ENCODE measurements at regions not wholly inside any gene's neighbourhood (a gene's known extent, or its start where the extent isn't known, plus 50 kb on each side); places are given as distances from the start of the nearest gene placed in this dataset.
"Not testable (repeated sequence)": the region's sequence is repeated elsewhere in the genome, so short reads cannot be mapped to it uniquely, and the experiment has no call there.

DNA sequence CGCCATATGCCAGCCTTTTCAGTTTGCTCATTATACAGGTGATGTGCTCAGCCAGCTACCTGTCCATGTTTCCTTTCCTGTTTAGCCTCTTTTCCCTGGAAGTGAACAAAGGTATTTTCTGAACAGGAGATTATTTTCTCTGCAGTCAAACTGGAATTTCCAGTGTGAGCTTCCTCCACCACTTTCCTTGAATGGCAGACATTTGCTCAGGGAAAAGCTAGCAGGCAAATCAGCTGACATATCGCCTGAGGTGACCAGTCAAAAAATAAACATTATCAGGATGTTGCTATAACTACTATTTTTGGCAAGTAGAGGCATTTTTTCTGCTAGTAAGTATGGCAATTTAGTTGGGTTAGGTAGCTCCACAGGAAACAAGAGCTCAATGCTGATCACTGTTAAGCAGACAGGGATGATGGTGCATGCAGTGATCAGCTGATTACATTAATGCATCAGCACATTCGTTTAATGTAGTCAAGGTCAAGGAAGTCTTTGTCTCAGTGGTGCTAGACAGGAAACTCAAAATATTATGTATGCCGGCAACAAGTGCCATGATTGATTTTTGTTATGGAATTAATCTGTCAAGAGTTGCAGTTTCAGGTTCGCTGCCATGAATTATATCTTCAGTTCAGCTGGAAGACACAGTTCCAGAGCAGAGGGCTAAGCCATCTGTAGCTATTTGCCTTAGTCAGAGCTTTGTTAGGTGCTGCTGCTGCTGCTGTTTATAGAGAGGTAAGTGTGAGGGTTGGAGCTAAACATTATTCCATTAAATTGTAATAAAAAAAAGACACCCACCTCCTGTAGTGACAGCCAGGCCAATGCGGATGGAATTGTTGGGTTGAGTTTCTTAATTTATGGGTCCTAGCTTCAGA, 179.7 kb upstream of the ST6GALNAC5 start:
- DNase-seq (ENCODE audit: low spot score) (no peak), ATAC-seq (no peak)

DNA sequence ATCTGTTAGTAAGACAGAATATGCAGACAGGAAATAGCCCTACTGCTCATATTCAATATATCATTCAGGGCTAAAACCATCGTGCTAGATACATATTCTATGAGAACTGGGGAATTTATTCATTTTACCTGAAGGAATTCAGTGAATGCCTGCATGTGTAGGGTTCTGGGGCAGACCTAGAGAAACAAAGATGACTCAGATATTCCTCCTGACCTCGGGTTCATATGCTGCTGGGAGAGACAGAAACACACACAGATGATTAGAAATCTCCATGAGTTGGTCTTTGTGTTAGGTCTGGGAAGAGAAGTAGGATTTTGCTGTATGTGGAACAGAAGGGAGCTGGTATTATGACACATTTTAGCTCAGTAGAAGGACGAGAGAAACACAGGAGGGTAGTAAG, 176.5 kb upstream of the ST6GALNAC5 start:
- no peak for DNase-seq (ENCODE audit: low spot score)
- ATAC-seq, result no peak
- intact Hi-C loops (cut with DNase I), result no loop called here

More for the DNA sequence above, 179.7 kb upstream of the ST6GALNAC5 start:
- intact Hi-C loops (cut with DNase I), result no loop called here

DNA sequence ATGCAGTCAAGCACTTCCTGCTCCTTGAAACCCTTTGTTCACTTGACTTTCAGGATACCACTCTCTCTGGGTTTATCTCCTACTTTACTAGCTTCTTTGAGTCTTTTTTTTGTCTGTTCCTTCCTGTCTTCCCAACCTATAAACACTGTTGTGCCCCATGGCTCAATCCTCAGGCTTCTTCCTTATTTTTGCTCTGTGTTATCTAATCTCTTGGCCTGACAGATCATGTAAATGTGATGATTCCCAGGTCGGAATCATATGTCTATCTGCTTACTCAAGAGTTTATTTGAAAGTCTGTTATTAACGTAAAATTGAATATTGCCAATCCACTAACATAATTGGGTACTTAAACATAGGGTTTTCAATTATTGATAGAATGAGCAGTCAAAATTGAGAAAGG, 171.7 kb upstream of the ST6GALNAC5 start:
- no peak for DNase-seq (ENCODE audit: low spot score)
- intact Hi-C loops (cut with DNase I), result no loop called here
- no peak for ATAC-seq

DNA sequence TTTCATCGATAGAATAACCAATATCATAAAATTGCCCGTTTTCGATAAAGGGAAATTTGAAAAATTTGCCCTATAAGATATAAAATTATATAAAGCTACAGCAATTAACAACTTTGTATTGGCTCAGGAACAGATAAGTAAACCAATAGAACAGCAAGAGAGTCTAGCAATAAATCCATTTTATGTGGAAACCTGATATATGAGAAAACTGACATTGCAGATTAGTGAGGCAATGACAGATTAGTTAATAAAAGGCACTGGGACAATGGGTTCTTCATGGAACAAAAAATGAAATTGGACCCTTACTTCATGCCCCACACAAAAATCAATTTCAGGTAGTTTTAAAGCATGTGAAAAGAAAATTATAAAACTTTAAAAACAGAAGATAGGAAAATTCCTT, 169.9 kb upstream of the ST6GALNAC5 start:
- ATAC-seq (no peak), DNase-seq (ENCODE audit: low spot score) (no peak)
- intact Hi-C loops (cut with DNase I), result no loop called here

DNA sequence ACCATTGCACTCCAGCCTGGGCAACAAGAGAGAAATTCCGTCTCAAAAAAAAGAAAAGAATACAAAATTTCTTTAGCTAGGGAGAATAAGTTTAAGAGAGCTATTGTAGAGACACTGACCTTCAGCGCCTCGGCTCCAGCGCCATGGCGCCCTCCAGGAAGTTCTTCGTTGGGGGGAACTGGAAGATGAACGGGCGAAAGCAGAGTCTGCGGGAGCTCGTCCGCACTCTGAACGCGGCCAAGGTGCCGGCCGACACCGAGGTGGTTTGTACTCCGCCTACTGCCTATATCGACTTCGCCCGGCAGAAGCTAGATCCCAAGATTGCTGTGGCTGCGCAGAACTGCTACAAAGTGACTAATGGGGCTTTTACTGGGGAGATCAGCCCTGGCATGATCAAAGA, 167.6 kb upstream of the ST6GALNAC5 start:
- intact Hi-C loops (cut with DNase I); DNase-seq (ENCODE audit: low spot score); ATAC-seq: not testable (repeated sequence)

DNA sequence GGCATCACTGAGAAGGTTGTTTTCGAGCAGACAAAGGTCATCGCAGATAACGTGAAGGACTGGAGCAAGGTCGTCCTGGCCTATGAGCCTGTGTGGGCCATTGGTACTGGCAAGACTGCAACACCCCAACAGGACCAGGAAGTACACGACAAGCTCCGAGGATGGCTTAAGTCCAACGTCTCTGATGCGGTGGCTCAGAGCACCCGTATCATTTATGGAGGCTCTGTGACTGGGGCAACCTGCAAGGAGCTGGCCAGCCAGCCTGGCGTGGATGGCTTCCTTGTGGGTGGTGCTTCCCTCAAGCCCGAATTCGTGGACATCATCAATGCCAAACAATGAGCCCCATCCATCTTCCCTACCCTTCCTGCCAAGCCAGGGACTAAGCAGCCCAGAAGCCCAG, 167.1 kb upstream of the ST6GALNAC5 start:
- DNase-seq (ENCODE audit: low spot score); ATAC-seq; intact Hi-C loops (cut with DNase I): not testable (repeated sequence)

DNA sequence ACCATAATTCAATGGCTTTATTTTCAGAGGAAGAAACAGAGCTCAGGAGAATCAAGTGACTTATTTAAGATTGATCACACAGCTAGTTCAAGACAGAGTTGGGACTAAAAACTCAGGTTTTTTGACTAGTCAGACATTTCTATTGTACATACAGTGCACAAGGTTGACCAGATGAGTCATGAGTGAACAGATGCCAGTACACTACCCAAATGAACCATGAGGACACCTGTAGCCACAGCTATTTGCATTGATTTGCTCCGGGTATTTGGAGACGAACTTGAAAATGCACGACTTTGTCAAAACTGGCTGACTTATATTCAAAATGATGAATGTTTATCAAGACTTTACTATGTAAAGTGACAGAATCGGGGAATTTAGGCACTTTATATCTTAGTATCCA, 161.7 kb upstream of the ST6GALNAC5 start:
- DNase-seq (ENCODE audit: low spot score) (no peak), ATAC-seq (no peak)
- intact Hi-C loops (cut with DNase I), result no loop called here

DNA sequence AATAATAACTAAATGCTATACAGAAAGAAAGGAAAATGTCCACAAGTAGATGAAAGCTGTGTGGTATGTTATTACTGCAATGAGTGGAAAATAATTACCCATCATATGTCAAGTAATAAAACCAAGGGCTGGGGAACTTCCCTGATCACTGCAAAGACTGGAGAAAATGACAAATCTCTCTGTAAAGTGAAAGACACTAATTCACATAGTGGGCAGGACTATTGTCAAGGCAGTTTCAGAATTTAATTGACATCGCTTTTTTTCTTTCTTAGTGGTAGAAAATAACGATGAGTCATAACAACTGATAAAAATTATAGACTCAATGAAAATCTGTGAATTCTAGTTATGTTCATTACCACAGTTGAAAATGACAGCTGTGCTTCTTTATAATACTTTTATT, 153.7 kb upstream of the ST6GALNAC5 start:
- intact Hi-C loops (cut with DNase I), result no loop called here
- DNase-seq (ENCODE audit: low spot score) (no peak), ATAC-seq (no peak)

DNA sequence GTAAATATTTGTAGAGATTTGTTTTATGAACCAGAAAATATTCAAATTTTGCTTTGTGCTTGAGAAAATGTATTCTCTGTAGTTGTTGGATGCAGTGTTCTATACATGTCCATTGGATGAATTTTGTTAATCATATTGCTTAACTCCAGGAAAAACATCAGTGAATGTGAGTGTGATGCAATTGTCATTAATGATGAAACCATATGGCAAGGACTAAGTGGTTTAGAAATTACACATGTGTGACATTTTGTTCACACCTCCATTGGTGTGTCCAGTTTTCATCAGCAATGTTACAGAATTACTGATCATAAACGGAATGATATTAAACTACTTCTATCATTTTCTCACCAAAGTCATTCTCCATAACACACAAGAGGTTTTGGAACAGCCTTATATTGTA, 151.8 kb upstream of the ST6GALNAC5 start:
- no peak for DNase-seq (ENCODE audit: low spot score)
- ATAC-seq, result no peak
- intact Hi-C loops (cut with DNase I), result no loop called here

DNA sequence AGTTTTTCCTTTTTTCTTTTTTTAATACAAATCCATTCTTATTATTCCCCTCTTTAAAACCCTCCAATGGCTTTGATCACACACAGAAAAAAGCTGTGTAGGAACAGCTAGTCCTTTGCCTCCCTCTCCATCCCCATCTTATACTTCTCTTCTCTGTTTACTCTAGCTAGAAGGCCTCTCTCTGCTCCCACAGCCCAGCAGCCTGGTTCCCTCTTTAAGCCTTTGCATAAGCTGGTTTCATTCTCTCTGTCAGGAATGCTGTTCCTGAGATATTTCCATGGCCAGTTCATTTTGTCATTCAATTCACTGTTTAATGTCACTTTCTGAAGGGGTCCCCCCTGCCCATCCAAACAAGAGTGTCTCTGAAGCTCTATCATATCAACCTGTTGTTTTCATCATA, 143.3 kb upstream of the ST6GALNAC5 start:
- intact Hi-C loops (cut with DNase I), result no loop called here
- no peak for DNase-seq (ENCODE audit: low spot score)
- ATAC-seq, result no peak

DNA sequence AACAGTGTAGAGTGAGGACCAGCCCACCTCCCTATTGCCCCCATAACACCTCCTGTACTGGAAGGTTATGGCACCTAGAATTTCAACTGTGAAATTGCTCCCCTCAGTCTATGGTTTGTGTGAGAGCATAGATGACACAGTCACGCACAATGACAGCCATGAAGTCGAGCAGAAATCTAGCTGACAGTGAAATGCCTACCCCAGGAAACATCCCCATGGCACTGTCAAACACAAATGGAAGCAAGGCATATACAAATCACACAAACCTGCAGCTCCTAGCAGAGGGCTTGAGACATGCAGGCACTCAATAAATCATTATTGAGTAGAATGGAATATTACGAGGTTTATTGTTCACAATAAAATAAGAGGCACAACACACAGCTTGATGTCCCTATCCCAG, 142.5 kb upstream of the ST6GALNAC5 start:
- DNase-seq (ENCODE audit: low spot score) (no peak), ATAC-seq (no peak)
- intact Hi-C loops (cut with DNase I), result no loop called here

DNA sequence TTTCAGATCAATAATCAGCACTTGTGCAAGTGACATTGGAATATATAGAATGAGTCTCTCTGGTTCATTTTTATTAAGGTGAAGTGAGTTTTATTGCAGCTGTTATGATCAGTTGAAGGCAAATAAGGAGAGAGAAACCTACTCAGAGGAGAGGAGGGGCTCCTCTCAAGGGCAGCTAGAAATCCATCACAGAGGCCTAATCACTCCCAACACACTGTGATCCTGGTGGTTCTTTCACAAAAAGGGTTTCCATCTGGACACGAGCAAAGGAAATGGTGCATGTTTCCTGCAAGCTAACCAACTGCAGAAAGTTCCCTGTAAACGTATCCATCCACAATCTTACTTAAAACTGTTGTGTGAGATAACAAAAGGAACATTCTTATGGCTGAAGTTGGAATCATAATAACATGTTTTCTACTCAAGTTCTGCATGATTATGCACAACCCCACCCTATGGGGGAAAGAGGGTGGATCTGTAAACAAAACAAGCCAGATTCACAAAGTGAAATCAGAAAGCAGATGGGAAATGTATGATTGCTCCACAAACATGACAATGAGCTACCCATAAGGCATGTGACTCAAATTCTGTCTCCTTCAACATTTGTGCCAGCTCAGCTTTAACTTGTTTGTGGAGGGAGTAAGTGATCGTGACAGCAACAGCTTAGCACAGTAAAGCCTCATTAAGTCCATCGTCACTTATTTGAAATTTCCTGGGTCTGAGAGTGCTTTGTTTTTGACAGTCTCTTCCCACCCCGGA, 141.2 kb upstream of the ST6GALNAC5 start:
- ATAC-seq (no peak), DNase-seq (ENCODE audit: low spot score) (no peak)
- intact Hi-C loops (cut with DNase I), result no loop called here

DNA sequence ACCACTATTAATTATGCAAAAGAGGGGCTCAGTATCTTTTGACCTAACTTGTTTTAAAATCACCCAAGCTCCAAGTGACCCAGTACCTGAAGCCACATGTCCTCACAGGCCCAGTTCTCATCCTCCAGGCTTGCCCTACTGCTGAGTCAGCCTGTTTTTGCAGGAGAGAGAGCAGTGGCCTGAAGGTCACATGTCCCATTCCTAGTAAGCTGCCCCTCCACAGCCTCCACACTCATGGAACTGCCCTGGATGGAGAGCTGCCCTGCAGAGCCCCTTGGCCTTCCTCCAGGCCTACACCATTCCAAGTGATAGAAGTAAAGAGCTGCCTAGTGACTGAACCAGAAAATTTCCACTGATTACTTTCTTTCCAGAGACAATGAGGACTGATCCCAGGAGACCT, 139.8 kb upstream of the ST6GALNAC5 start:
- ATAC-seq (no peak), DNase-seq (ENCODE audit: low spot score) (no peak)
- intact Hi-C loops (cut with DNase I), result no loop called here

DNA sequence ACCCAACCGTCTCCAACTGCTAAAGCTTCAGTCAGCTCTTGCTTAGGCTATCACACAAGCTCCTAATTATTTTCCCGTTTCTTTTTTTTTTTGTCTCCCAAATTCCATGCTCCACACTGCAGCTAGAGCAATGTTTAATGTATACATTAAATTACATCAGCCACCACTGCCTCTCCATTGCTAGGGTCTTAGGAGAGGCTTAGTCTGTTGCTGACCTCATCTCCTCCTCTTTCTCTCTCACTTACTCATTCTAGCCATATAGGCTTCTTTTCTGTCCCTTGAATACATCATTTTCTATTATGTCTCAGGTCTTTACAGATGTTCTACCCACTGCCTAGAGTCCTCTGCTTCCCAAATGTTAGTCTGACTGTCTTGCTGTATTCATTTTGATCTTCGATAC, 138.1 kb upstream of the ST6GALNAC5 start:
- intact Hi-C loops (cut with DNase I), result no loop called here
- DNase-seq (ENCODE audit: low spot score) (no peak), ATAC-seq (no peak)

DNA sequence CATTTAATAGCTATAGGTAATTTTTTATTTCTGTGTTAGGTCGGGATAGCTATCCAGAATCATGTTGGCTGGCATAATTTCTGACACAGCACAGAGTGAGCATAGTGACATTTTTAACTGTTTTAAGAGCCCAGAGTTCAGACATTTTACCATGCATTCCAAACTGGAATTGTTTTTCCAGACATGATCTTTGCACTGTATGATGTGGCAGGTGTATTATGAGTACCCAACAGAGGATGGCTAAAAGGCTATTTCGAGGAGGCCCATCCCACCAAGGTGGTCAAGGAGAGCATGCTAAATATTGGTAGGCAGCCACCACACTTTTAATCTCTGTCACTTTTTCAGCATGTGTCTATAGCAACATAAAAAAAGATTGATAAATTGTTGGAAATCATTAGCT, 137.3 kb upstream of the ST6GALNAC5 start:
- ATAC-seq (no peak), DNase-seq (ENCODE audit: low spot score) (no peak)
- intact Hi-C loops (cut with DNase I), result no loop called here

DNA sequence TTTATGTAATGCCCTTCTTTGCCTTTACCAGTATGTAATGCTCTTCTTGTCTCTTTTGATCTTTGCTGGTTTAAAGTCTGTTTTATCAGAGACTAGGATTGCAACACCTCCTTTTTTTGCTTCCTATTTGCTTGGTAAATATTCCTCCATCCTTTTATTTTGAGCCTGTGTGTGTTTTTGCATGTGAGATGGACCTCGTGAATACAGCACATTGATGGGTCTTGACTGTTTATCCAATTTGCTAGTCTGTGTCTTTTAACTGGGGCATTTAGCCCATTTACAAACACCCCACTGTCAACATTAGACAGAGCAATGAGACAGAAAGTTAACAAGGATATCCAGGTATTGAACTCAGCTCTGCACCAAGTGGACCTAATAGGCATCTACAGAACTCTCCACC, 128.9 kb upstream of the ST6GALNAC5 start:
- intact Hi-C loops (cut with DNase I); DNase-seq (ENCODE audit: low spot score); ATAC-seq: not testable (repeated sequence)

DNA sequence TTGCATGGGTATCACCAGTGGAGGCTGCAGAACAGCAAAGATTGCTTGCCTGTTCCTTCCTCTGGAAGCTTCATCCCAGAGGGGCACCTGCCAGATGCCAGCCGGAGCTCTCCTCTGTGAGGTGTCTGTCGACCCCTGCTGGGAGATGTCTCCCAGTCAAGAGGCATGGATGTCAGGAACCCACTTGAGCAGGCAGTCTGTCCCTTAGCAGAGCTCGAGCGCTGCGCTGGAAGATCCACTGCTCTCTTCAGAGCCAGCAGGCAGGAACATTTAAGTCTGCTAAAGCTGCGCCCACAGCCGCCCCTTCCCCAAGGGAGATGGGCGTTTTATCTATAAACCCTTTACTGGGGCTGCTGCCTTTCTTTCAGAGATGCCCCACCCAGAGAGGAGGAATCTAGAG, 126.3 kb upstream of the ST6GALNAC5 start:
- intact Hi-C loops (cut with DNase I); DNase-seq (ENCODE audit: low spot score): not testable (repeated sequence)

DNA sequence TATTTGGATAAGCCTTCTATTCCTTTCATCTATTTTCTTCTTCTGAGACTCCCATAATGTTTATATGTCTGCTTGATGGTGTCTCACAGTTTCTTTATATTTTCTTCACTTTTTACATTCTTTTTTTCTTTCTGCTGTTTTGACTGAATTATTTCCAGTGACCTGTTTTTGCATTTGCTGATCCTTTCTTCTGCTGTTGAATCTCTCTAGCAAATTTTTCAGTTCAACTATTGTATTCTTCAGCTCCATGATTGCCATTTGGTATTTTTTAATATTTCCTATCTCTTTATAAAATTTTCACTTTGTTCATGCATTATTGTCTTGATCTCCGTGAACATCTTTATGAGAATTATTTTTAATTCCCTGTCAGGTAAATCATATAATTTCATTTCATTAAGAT, 122.3 kb upstream of the ST6GALNAC5 start:
- no peak for DNase-seq (ENCODE audit: low spot score)
- no peak for ATAC-seq
- intact Hi-C loops (cut with DNase I), result no loop called here

More for the DNA sequence above, 126.3 kb upstream of the ST6GALNAC5 start:
- ATAC-seq, result not testable (repeated sequence)

DNA sequence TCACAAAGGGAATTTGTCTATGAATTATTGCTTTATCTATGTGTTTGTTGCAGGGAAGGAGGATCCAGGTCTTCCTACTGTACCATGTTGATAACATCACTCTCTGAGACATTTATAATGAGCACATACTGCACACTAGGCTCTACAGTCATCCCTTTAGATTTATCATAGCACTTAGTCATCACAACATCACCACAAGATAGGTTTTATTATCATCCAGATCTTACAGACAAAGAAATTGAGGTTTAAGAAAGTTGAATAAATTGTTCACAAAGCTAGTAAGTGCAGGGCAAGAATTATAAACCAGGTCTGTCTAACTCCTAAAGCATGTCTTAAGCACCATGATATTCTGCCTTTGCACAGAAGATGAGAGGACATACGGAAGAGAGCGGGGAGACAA, 121.1 kb upstream of the ST6GALNAC5 start:
- DNase-seq (ENCODE audit: low spot score), result no peak
- intact Hi-C loops (cut with DNase I), result no loop called here
- ATAC-seq, result no peak

DNA sequence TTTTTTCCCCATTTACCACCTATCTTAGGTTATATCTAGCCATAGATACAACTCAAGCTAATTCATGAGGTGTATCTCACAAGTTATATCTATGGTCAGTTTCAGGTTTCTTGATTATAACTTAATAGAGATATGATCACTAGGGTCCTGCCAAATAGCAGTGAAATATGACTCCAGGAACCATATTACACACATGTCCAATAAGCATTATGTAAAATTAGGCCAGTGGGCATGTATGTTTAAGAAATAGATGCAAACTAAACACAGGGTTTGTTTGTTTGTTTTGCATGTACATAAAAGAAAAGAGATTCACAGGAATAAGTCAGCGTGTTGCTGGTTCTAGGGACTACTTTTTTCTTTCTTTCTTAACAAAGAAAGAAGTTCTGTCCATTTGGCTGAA, 112.5 kb upstream of the ST6GALNAC5 start:
- no peak for ATAC-seq
- DNase-seq (ENCODE audit: low spot score), result no peak
- intact Hi-C loops (cut with DNase I), result no loop called here
